ENCODE measurements at regions not wholly inside any gene's neighbourhood (a gene's known extent, or its start where the extent isn't known, plus 50 kb on each side); places are given as distances from the start of the nearest gene placed in this dataset.

DNA sequence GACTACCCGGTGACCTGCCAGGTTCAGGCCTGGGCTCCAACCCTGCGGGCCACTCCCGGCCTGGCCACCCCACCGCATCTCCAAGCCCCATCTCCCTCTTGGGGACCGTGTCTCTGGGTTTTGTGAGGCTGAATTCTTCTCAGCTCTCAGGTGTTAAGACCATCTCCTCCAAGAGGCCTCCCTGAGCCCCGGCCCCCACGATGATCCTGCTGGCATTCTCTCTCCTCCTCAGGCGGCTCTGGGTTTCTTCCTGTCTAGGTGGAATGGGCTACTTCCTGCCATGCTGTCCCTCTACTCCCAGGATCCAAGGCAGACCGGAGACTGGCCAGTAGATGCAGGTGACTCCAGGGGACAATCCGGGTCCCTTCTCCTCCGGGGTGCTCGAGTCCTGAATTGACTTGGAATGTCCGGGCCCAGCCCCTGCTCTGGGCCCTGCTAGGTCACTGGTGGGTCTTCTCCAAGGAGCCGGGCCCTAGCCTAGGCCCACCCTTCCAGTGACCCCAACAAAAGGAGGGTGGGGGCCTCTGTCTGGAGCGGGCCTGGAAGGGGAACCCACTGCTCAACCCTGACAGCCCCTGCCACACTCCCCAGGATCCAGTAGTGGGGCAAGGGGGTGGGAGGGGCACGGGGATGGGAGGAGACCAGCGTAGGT is 219.8 kb downstream of the C9orf50 start:
- no peak for DNase-seq (ENCODE audit: low read depth, low spot score)

DNA sequence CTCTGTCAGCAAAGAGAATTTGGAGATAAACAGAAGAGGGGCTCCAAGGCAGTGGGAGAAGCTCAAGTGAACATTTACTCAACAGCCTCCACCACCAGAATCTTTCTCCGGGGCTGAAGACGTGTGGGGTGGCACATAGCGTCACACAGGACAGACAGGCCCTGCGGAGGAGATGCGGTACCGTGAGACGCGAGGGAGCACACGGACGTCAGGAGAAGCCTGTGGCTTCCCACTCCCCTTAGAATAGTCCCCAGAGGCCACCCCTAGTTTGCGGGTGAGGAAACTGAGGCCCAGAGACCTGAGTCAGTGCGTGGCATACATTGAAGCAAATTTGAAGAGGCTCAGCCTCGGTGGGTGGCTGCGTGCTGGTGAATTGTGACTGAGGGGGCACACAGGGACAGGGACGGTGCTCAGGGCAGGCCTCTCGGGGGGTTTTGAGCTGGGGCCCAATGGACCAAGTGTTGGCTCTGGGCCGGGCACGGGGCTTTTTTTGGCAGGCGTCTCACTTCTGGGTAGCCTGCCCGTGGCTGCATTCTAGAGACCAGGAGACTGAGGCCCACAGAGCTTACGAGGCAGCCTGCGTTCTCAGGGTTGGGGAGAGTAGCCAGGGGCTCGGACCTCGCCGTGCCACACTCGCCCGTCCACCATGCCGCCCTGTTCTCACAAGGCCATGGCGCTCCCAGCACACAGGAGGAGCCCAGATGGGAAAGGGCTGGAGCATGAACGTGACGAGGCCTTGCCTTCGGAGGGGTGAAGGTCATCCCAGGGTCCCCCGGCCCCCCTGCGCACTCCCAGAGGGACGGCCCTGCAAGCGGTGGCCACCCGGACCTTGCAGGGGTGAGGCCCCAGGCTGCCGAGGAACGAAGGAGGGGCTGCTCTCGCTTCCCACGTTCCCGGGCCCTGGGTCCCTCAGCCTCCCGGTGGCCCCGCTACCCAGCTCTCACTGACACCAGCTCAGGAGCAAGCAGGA is 220.6 kb downstream of the C9orf50 start:
- DNase-seq (ENCODE audit: low read depth, low spot score), result no peak

DNA sequence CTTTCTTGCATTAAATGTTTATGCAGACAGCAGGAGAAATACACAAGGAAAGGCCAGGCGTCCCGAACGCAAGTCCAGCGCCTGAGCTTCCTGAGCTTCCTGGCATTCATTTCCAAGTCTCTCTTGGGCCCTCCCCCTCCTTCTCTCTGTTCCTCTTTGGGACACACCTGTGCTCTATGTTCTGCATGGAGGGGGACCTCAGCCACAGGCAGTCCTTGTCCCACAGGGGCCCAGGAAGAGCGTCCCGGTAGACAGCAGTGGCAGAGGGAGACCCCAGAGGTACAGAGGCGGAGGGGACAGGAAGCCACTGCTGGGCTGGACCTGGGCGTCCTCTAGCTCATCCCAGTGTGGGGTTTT is 221.3 kb downstream of the C9orf50 start:
- no peak for DNase-seq (ENCODE audit: low read depth, low spot score)

DNA sequence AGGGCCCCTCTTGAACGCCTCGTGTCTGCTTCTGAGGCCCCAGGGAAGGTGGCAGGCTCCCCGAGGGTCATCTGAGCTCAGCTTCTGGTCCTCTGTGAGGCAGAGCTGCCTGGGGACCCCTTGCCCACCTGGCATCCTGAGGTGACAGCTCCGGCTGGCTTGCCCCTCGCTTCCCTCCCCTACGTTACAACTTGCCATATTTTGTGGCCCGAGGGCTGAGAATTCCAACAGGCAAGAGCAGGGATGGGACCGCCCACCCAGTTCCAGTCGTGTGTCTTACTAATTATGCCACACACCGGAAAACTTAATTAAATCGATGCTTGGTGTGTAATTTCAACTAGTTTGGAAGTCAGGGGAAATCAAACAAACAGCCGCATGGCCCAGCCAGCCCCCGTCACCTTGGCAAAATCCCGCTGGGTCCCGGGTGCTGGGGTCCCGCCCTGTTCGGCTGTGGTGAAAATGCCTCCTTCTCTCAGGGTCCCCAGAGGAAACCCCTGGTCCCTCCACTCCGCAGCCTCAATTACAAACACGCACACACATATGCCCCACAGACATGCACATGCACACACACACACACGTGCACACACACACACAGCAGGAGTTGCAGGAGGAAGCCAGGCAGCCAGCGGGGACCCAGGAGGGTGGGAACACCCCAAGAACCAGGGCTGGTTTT is 221.0 kb upstream of the IER5L start:
- DNase-seq (ENCODE audit: low read depth, low spot score), result no peak

DNA sequence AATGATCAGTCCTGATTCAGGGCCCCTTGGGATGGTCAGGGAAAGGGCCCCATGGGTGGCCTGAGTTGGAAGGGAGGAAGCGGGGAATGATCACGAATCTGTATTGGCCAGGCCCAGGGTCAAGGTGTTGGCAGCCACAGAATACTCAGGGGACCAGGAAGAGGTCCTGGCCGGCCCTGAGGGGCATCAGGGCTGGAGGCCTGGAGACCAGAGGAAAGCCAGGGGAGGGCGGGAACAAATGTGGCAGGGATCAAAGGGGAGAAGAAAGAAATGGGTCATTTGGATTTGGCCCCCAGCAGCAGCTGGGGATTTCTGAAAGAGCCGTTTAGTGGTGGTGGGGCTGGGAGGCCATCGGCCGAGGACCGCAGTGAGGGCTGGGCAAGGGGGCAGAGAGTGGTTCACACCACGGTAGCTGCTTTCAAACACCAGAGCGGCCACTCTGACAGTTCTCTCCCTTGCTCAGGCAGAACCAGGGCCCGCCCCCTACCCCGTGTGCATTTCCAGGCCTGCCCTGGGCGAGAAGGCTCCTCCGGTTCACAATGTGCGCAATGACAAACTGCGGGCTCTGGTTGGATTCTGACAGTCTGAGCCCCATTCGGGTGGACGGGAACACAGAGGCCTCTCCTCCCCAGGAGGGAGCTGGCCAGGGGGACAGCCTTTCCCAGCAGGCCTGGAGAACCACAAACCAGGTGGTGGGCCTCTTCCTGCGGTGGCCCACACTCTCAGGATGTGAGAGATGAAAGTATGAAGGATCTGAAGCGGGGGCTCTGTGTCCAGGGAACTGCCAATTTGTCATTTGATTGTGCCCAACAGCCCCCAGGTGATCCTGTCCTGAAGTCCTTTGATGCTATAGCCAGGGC is 220.3 kb upstream of the IER5L start:
- DNase-seq (ENCODE audit: low read depth, low spot score), result no peak

DNA sequence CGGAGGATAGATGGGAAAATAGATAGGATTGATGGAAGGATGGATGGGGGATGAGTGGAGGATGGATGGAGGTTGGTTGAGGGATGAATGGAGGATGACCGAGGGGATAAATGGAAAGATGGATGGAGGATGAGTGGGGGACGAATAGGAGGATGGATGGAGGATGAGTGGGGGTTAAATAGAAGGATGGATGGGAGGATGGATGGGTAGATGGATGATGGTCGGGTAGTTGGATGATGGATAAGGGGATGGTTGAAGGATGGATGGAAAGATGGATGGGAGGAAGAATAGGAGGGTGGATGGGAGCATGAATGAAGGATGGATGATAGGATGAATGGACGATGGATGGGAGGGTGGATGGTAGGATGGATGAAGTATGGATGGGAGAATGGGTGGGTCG is 219.3 kb upstream of the IER5L start:
- no peak for DNase-seq (ENCODE audit: low read depth, low spot score)

DNA sequence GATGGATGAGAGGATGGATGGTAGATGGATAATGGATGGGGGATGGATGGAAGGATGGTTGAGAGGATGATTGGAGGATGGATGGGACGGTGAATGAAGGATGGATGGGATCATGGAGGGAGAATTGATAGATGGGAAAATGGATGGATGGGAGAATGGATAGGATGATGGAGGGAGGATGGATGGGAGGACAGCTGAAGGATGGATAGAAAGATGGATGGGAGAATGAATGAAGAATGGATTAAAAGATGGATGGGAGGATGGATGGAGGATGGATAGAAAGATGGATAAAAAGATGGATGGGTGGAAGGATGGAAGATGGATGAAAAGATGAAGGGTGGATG is 218.3 kb upstream of the IER5L start:
- DNase-seq (ENCODE audit: low read depth, low spot score), result no peak

DNA sequence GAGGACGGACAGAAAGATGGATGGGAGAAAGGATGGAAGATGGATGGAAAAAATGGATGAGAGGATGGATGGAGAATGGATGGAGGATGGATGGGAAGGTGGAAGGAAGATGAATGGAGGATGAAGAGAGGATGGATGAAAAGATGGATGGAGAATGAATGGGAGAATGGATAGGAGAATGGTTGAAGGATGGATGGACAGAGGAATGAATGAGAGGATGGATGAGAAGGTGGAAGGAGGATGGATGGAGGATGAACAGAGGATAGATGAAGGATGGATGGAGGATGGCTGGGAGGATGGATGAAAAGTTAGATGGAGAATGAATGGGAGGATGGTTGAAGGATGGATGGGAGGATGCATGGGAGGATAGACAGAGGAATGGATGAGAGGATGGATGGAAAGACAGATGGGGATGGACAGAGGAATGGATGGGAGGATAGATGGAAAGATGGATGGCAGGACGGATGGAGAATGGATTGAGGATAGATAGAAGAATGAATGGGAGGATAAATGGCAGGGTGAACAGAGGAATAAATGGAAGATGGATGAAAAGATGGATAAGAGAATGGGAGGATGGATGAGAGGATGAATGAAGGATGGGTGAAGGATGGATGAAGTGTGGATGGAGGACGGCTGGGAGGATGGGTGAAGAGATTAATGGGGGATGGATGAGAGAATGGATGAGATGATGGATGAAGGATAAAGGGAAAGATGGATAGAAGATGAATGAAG is 217.7 kb upstream of the IER5L start:
- DNase-seq (ENCODE audit: low read depth, low spot score), result no peak

DNA sequence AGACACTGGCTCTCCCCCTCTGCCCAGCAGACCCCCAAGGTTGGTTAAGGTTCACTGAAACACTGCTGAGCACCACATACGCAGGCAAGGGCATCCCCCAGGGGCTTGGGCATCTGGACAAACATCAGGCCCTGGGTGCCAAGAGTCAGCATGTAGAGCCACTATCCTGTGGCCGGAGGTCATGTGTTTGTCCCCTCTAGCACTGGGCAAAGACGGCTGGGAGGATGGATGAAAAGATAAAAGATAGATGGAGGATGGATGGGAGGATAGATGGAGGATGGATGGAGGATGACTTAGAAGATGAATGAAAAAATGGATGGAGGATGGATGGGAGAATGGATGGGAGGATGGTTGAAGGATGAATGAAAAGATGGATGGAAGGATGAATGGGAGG is 216.8 kb upstream of the IER5L start:
- DNase-seq (ENCODE audit: low read depth, low spot score), result no peak

DNA sequence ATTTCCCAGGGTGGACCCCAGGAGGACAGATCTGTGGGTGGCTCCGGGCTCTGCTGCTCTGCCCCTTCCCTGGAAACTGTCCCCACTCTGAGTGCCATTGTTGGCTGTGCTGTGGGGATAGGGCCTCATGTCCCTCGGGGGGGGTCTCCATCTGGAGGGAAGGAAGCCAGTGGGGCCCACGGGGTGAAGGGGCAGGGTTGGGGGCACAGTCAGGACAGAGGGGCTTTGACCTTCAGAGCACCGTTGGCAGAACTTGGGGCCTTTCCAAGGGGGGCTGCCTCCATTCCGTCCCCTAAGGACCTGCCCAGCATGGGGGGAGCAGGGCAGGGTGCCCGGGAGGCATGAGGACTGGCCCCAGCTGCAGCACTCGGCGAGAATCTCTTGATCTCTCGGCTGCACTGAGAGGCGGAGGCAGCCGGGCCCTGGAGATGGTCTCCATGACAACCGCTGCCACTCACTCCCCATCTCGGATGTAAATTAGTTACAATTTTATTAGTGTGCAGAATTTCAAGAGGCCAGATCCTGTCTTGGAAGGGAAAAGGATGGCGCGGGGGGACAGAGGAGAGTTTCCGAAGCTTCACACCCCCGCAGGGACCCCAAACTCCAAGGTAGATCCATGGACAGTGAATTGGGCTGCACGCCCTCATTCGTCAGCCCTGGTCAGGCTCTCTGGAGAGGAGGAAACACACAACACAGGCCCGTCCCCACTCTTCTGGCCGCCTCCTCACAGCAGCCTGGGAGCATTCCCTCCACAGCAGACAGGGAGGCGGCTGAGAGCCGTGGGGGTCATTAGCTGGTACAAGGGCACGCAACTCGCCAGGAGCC is 216.2 kb upstream of the IER5L start:
- DNase-seq (ENCODE audit: low read depth, low spot score), result no peak

DNA sequence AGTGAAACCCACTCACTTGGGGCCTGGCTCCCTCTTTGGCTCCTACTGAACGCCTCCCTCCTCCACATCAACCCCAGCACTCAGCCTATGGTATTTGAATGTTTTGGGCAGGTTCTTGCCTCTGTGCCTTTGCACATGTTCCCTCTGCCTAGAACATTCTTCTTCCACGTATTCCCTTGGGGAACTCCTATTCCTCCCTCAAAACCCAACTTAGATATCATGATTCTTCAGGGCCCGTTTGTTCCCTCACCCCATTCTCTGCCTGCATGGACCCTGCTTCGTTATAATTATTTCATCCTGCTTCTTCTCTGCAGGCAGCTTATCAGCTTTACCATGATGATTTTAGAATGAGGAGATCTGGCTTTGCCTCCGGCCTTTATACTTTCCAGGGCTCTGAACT is 215.0 kb upstream of the IER5L start:
- DNase-seq (ENCODE audit: low read depth, low spot score), result no peak

DNA sequence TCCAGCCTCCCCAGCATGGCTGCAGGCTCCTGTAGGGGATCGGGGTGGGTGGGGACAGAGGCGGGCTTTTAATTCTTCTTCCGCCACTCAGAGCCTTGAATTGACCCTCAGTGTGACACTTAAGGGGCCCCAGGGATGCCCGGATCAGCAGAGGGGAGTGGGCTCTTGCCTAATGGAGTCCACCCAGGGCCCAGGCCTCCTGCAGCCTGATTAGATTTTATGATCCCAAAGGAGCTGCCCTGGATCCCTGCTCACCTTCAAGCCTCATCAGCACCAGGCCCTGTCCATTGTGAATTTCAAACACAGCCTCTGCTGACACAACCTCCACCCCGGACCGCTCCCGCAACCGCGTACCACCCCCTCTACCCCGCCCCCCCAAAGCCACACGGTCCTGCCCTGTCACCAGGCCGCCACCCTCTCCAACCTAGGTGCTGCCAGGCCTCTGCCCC is 214.1 kb upstream of the IER5L start:
- no peak for DNase-seq (ENCODE audit: low read depth, low spot score)

DNA sequence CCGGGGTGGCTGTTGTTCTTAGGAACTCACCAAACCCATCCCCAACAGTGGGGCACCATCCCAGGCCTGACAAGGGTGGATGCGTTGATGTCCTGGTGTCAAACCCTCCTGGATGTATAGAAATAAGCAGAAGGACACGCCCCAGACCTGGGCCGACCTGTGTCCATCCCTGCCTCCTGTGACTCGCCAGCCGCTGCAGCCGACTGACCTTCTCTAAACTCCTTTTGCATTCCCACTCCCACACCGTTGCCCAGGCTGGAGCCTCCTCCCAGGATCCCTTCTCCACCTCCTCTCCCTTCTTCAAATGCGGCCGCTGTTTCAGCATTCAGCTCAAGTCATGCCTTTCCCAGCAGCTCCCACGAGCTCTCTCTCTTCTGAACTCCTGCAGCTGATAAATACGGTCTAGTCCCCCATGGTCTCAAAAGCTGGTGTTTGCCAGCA is 213.2 kb upstream of the IER5L start:
- no peak for DNase-seq (ENCODE audit: low read depth, low spot score)

DNA sequence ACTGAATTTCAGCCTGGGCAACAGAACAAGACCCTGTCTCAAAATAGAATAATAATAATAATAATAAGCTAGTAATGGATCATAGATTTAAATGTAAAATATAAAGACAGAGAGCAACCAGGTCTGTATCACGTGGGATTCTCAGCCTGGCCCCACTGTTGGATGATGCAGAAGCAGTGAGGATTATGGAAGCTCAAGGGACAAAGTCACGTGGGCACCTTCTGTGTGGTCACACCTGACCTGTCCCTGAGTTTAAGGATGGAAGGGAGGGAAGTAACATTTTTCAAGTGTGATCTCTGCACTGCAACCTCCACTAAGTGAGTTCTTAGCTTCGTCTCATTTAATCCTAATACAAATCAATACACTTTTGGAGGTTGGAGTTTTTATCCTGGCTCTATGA is 212.5 kb upstream of the IER5L start:
- no peak for DNase-seq (ENCODE audit: low read depth, low spot score)

DNA sequence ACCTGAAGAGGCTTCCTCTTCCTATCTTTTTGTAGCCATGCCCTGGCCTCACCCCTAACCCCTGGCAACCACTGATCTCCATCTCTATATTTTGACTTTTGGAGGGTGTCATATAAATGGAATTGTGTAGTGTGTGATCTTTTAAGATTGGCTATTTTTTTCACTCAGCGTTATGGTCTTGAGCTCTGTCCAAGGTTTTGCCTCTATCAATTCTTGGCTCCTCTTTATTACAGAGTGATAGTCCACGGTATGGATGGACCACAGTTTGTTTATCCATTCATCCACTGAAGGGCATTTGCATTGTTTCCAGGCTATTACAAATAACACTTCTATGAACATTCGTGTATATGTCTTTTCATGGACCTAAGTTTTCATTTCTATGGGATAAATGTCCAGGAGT is 209.8 kb upstream of the IER5L start:
- no peak for DNase-seq (ENCODE audit: low read depth, low spot score)

DNA sequence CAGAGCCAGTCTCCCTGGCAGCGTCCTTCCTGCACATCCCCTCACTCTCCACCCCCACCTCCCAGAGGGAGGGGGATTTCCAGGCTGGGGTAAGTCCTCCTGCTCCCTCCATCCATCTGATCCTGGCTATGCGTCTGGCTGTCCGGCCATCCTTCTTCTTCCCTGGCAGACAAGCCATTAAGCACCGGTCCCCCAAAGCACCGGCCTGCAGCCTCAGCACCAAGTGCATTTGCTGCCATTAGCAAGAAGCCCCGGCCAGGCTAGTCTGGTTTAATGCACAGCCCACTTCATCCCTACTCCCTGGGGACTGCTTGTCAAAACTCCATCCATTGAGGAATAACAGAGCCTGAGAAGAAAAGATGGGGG is 208.7 kb upstream of the IER5L start:
- DNase-seq (ENCODE audit: low read depth, low spot score), result no peak

DNA sequence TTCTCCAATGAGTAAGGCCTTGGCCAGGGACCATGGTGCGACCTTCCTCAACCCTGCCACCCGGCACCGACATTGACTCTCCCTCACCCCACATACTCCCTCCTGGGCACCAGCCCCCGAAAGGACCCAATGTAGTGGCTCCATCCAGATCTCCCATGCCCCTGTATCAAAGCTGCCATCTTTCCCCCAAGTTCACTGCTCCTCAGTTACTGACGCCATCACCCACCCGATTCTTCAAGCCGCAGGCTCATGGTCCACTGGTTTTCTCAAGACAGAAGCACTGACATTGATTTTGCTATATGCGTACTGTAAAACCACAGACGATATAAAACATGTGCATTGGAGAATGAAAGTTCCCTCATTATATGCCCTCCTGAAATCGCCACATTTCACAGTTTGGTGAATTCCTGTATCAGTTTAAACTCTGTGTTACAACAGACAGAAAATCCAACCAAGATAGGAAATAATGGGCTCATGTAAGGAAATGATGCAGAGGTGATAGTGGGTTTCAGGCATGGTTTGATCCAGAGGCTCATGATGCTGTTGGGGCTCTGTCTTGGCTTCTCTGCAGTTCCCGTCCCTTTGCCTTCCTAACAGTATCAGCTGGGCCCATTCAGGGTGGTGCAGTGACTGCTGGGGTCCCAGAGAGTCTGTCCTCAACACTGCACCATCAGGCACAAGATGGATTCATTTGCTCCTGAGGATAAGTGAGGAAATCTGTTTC is 207.3 kb upstream of the IER5L start:
- DNase-seq (ENCODE audit: low read depth, low spot score), result no peak

DNA sequence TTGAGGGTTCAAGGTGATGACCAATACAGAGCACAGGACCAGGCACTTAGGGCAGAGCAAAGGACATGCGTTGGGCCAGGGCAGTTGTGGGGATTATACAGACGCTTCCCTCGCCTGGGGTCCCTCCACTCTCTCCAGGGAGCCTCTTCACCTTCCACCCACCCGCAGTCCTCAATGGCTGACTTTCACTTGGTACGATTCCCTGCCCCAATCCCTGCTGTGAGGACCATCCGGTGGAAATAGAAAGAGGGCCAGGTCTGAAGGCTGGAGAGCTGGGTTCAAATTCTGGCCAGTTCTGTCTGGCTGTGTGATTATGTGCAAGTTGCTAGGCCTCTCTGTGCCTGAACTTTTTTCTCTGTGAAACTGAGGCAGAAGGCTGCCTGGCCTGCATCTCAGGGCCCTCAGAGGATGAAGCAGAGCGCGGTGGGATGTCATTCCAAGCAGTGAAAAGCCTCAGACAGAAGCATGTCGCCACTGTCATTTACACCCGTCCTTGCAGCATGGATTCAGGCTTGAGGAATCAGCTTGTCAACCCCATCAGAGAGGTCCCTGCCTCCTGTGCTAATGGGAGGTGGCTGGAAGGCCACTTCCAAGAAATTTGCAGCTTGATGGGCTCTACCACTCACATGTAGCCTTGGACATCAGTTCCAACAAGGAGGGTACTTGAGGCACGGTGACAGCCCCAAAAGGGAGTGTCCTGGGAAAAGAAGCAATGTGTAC is 206.6 kb upstream of the IER5L start:
- DNase-seq (ENCODE audit: low read depth, low spot score), result no peak

All from activated CD4-positive, CD25-positive, alpha-beta regulatory T cell treated with anti-CD3 and anti-CD28 coated beads, Interleukin-2, amount 50 U/mL, for 16 hours (primary cell).